Stimulated activated CD8-positive, alpha-beta memory T cell treated with anti-CD3 and anti-CD28 coated beads, Interleukin-4, amount 100 ng/mL, for 48 hours (primary cell): ENCODE measurements at regions not wholly inside any gene's neighbourhood (a gene's known extent, or its start where the extent isn't known, plus 50 kb on each side); places are given as distances from the start of the nearest gene placed in this dataset.
"Not testable (repeated sequence)": the region's sequence is repeated elsewhere in the genome, so short reads cannot be mapped to it uniquely, and the experiment has no call there.

Source experiments
- DNase-seq: peaks from one replicate; pipeline ENCODE4 v3.0.0-alpha.2; 2020

DNA sequence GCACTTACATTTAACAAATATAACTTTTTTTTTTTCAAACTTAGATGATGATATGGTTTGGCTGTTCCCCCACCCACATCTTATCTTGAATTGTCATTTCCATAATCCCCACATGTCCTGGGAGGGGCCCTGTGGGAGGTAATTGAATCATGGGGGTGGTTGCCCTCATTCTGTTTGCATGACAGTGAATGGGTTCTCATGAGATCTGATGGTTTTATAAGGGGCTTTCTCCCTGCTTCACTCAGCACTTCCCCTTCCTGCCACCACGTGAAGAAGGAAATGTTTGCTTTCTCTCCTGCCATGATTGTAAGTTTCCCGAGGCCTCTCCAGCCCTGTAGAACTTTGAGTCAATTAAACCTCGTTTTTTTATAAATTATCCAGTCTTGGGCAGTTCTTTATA lies 432.6 kb downstream of the AMY1C start:
- no peak for DNase-seq

DNA sequence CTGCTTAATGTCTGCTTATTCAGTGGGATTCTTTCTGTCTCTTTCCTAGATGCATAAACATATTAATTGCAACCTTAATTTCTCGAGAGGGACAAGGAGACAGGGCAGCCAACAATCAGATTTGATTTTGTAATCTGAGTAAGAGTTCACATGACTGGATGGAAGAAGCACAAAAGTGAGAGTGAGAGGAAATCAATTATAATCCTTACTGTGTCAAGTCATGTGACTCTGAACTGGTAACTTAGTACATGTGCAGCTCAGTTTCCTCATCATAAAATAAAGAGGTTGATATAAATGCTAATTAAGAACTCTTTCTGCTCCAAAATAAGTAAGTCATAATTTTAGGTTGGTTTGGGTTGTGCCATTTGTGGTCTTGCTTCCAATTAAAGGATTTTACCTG lies 439.5 kb downstream of the AMY1C start:
- no peak for DNase-seq

DNA sequence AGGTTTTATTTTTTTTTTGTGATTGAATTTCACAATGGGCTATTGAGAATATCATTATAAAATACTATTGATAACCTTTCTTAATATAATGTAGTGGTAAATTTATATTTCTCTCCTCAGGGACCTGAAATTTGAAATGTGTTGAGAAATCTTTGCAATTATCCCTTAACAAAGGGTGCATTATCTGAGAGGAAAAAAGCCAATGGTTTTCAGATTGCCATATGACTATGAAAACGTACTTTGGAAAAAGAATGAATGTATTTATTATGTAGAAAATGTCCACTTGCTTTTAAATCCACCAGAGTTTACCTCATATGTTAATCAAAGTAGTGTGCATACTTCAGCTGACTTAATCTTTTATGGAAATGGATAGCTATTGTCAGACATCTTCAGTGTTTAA lies 441.1 kb downstream of the AMY1C start:
- no peak for DNase-seq

DNA sequence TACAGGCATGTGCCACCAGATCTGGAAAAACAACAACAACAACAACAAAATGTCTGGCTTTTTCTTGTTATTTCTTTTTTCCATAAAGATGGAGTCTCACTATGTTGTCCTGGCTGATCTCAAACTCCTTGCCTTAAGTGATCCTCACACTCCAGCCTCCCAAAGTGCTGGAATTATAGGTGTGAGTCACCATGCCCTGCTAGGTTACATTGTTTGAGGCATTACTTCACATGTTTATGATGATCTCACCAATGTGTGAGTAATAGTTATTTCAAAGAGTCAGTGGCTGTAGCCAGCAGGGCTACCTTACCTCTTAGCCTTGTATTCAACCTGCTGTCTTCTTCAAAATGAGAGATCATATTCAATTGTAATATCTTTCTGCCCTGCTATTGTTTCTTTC lies 445.7 kb downstream of the AMY1C start:
- no peak for DNase-seq

DNA sequence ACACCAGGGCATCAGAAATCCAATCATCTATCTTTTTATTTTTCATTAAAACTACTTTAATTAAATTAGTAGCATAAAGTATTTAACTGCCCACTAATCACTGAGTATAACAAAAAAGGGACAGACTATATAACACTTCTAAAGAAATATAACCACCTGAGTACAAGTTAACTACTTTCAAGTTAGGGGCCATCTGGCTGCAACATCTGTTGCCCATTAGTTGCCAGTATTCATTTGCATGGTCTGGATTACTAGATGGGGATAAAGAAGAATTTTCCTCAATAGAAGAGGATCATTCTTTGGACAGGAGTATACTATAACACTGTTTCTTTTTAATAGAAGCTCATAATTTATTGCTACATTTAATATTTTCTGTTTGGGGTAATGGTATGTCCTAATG lies 446.4 kb downstream of the AMY1C start:
- DNase-seq, result no peak

DNA sequence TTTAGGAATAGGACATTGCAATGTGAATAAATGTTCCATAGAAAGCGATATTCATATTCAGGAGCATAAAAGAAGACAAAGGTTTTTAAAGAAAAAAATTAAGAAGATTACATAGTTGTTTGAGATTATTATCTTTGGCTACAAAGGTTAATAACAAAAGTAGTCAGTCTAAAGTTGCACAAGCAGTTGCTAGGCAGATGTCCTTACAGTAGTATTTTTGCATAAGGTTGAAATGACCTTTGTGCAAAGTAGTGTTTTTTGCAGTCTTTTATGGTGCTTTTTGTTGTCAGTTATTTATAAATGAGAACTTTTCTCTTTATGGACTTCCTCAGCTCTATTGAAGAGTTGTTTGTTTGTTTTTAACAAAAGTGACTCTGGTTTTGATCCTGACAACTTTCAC lies 447.8 kb downstream of the AMY1C start:
- no peak for DNase-seq

DNA sequence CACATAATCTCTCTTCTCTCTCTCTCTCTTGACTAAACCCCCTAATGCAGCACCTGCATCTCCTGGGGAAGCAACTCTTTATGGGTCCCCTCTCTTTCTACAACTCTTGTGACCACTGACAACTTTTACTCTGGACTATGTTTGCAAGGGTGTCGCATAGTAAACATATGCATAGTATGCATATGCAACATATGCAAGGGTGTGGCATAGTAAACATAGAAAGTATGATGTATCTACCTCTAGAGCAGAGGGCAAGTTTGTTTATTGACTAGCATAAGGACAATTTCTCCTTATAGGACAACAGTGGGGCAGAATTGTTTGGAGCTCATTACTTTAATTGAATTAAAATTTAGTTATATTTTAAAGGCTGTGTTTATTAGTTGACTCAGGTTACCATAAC lies 462.5 kb downstream of the AMY1C start:
- DNase-seq, result no peak

DNA sequence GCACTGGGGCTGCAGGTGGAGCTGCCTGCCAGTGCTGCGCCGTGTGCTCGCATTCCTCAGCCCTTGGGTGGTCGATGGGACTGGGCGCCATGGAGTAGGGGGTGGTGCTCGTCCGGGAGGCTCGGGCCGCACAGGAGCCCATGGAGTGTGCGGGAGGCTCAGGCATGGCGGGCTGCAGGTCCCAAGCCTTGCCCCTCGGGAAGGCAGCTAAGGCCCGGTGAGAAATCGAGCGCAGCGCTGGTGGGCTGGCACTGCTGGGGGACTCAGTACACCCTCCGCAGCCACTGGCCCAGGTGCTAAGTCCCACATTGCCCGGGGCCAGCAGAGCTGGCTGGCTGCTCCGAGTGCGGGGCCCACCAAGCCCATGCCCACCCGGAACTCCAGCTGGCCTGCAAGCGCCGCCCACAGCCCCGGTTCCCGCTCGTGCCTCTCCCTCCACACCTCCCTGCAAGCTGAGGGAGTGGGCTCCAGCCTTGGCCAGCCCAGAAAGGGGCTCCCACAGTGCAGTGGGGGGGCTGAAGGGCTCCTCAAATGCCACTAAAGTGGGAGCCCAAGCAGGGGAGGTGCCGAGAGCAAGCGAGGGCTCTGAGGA lies 467.8 kb downstream of the AMY1C start:
- DNase-seq, result not testable (repeated sequence)

DNA sequence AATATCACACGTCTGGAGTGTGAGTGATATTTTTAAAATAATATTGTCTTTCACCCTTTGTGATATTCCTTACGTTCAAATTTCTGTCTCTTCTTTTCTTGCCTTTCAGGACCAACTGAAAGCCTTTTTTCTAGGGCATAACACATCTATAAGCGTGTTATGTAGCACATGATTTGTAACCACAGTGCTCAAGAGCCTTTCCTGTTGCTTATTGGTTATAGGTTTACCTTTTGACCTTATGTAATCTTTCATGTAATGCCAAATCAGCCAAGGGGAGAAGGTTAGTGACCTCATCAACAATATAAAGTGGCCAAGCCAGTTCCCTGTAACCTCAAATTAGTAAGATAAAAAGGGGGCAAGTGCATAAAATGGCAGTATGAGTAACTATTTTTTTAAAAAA lies 480.2 kb downstream of the AMY1C start:
- DNase-seq, result no peak

DNA sequence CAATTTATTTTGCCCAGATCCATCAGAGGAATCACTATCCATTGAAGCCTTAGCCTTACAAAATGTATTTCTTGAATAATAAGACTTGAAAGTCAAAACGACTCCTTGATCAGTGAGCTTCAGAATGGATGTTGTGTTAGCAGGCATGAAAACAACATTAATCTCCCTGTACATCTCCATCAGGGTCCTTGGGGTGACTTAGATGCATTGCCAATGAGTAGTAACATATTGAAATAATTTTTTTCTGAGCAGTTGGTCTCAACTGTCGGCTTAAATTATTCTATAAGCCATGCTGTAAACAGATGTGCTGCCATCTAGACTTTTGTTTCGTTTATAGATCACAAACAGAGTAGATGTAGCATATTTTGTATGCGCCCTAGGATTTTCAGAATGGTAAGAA lies 482.0 kb downstream of the AMY1C start:
- no peak for DNase-seq

DNA sequence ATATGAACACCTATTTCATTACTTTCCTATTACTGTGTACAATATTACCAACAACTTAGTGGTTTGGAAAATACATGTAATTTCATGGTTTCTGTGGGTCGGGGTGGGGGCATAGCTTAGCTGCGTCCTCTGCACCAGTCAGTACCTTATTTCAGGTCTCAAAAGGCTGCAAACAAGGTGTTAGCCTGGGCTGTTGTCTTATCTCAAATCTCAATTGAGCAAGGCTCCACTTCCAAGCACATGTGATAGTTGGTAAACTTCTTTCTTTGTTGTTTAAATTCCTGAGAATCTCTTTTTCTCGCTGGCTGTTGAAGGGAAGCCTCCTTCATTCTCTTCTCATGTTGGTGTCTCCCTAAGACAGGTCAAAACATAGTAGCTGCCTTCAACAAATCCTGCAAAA lies 485.4 kb downstream of the AMY1C start:
- DNase-seq, result no peak

DNA sequence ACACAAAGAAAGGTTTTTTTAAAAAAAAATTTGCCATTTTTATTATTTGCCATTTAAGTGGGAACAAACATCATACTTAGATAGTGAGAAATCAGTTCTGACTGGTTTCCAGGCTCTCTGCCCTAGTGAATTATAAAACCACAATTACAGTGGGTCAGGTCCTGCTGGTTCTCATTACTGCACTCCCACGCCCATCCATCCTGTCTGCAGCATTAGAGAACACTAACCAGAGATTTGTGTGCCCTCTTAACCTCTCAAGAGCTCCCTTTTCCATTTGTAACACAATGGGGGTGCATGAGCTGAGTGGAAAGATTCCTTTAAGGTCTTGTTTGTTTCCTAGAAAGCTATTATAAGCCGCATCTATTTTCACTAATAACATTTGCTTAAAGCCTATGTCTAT lies 489.3 kb downstream of the AMY1C start:
- no peak for DNase-seq

DNA sequence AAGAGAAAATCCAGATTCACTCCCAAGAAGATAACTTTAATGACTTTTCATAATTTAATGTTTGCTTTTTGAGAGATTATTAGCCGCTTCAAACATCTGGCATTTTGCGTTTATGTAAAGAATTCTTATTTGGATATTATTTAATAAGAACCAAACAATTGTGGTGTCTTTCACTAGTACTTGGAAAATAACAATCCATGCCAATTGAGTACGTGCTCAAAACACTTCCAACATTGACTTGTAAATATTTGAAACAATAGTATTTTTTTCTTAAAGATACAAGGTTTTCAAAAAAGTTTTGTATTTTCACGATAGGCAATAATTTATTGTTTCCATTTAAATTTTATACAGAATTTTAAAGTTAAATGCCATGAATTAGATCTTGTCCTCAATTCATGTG lies 498.7 kb downstream of the AMY1C start:
- DNase-seq, result no peak

DNA sequence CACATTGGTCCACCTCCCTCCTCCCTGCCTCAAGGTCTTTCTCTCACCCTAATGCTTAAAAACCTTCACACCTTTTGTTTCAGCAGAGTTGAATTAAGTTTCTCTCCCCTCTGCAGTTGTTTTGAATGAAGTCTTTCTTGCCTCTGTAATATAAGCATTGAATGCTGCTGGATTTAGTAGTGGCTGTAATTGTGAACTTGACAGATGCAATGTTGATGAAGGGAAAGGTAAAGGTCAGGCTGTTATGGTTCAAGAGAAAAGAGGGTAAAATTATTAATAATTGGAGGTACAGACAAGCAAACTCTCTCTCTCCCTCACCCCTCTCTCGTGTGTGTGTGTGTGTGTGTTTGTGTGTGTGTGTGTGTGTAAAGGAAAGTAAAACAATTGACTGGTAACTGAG lies 509.8 kb downstream of the AMY1C start:
- no peak for DNase-seq

DNA sequence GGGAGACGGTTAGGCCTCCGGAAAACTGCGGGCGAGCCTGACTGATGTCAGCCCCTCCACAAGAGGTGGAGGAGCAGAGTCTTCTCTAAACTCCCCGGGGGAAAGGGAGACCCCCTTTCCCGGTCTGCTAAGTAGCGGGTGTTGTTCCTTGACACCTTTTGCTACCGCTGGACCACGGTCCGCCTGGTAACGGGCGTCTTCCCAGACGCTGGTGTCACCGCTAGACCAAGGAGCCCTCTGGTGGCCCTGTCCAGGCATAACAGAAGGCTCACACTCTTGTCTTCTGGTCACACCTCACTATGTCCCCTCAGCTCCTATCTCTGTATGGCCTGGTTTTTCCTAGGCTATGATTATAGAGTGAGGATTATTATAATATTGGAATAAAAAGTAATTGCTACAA lies 513.4 kb downstream of the AMY1C start:
- not testable (repeated sequence) for DNase-seq

DNA sequence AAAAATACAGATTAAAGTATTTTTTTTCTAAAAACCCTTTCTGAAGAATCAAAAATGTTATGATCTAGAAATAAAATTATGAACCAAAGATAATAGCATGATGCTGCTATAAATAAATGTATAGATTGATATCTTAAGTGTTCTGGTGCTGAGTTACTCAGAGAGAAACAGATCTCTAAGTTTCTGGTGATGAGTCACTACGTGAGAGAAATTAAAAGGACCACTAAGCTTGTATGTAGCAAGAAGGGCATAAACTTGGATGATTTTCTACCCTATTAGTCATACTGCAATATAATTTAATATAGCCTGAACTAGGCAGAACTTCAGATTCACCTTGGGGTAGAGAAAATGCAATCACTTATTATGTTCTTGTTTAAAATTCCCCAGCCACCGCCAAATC lies 514.8 kb downstream of the AMY1C start:
- no peak for DNase-seq

DNA sequence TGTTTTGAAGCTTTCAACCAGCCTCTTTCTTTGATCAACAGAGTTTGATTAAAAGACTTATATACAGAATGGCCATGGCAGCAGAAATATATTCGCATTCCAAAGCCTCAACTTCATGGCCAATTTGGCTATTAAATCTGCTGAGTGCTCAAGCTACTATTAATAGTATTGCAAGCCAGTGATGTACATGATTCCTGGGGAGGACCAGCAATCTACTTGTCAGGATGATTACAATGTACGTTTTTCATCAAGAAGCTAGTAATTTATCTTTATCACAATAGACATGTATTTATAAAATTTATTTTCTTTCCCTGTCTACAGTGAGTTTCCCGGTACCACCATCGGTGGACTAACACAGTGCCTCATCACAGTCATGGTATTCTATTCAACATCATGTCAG lies 515.5 kb downstream of the AMY1C start:
- DNase-seq, result no peak

DNA sequence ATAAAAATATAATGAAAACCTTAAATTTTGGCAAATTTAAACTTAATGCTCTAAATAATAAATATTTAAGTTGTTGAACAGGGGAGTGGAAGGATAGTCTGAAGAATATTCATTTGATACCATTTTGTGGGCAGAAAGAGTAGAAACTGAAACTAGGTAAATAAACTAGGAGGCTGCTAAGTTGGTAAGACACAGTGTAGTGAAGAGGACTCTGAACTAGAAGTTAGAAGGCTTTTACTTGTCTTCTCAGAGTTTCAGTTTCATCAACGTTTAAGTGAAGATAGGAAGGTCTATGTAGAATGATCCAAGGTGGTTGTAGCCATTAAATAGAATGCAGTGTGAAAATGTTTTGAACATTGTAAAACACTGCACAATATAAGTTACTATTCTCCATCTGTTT lies 516.9 kb downstream of the AMY1C start:
- no peak for DNase-seq

DNA sequence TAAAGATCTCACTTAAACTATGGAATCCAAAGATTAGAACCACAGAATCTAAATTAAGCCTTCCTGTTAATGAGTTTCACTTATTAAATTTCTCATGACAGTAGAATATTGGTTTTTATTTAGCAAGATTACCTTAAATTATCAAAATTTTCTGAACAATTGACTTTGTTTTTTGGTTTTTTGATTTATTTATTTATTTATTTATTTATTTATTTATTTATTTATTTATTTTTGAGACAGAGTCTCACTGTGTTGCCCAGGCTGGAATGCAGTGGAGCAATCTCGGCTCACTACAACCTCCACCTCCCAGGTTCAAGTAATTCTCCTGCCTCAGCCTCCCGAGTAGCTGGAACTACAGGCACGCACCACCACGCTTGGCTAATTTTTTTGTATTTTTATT lies 538.6 kb downstream of the AMY1C start:
- DNase-seq, result not testable (repeated sequence)

DNA sequence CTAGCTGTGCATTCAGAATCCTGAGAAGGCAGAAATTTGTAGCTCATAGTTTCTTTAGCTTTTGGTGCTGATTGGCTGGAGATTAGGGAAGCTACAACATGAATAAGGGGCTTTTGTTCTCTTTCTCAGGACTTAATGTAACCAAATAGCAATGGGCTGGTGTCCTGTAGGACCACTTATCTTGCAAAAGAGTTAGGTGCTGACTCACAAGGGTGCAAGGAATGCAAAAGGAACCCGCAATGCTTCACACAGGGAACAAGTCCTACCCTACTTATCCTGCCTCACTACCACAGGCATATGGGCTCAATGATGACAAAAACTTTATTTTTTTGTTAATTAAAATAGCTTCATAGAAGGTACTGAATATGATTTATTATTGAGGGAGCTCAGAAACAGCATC lies 541.5 kb downstream of the AMY1C start:
- DNase-seq, result no peak

DNA sequence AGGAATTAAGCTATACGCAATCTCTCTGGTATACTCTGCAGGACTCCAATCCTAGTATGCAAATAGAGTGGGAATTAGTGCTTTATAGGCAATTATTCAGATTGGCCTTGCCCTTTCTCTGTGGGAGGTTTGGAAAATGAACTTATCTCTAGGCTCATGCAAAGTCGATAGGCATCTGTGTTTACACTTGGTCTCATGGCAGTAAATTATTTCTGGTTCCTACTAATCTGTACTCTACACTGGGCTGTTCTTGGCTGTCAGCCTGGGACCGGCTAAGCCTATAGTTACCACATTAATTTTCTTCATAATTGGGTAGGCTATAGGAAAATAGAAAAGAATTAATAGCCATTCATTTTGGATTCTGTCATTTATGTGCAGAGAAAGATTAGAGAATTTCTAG lies 544.6 kb downstream of the AMY1C start:
- no peak for DNase-seq

DNA sequence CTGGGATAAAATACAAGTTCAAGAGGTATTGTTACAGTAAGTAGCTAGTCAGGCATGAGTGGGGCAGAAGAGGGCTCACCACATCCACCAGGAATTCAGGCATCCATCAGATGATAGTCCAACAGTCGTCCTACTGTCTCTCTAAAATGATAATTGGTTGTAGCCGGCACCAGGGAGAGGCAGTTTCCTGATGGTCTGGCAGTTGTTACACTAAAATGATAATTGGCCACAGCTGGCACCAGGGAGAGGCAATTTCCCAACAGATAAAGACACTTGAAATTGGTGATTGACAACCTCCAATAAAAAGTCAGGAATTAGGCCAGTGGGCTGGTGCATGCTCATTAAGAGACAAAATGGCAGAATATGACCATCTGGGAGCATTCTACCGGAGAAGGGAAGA lies 545.8 kb downstream of the AMY1C start:
- no peak for DNase-seq

DNA sequence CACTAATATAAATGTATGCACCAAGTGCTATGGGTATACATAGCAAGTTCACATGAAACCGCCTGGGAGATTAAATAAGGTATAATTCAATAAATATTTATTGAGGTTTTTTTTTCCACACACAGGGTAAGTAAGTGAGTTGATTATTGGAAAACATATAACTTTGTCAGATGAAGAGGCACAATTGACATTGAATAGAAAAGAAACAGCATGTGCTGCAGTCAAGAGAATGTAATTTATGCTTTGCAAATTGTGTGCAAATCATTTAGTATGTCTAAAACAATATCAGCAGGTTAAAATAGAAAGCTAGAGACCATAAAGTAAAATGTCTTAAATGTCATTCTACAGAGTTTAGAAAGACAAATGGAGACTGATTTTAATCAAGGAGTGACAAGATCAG lies 560.0 kb downstream of the AMY1C start:
- DNase-seq, result no peak

DNA sequence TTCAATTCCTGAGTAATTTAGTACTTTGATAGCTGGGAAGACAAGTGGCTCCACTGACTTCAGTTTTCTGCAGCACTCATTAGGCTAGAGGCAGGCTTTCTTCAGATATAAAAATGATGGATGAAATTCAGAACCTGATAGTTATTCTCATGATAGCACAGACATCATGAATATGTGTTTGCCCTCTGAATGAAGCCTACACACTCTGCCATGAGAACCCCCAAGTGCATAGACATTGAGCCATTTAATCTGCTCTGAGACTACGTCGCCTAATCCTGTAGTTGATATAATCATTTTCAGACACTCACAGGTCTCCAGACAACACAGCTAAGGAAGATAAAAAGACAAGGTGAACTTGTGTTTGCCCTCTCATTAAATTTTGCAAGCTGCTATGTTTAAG lies 566.1 kb downstream of the AMY1C start:
- DNase-seq, result no peak

DNA sequence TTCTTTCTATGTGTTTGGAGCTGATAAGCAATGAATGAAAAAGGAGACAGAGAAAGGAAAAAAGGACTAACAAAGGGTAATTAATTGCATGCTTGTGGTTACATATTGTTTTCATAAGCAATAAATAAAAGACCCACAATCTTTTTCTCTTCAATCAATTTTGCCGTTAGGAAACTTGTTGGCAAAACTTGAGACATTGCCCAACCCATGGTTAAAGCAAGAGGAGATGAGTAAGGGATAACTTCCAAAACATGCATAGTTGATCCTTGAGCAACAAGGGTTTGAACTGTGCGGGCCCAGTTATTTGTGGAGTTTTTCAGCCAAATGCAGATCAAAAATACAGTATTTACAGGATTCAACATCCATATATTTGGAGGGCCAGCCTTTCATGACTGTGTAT lies 572.4 kb downstream of the AMY1C start:
- DNase-seq, result no peak

DNA sequence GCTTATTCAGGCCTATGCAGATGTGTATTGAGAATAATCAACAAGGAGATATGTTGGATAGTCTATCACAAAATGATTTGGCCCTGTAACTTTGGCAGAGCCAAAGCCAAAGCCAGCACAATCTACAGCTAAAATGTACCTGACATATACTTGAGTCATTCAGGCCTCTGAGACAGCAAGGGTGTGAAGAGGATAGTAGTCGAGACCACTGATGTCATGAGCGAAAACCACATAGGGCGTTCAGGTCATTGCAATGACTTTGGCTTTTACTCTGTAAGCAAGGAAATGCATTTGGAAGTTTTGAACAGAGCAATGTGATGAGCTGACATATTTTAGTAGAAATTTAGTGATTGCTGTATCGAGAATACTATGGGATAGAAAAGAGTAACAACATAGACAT lies 579.6 kb downstream of the AMY1C start:
- DNase-seq, result no peak
